ENCODE measurements at regions not wholly inside any gene's neighbourhood (a gene's known extent, or its start where the extent isn't known, plus 50 kb on each side); places are given as distances from the start of the nearest gene placed in this dataset.

- no peak for TF ChIP-seq FOSL1 (IDR thresholded peaks at IDR 0.05; ENCODE audit: insufficient read depth, low read depth, low read length)
Measured at GRCh38 chr3:157594413-157594812, 91.2 kb upstream of the VEPH1 start (continued).
